ENCODE measurements at regions not wholly inside any gene's neighbourhood (a gene's known extent, or its start where the extent isn't known, plus 50 kb on each side); places are given as distances from the start of the nearest gene placed in this dataset.

DNA sequence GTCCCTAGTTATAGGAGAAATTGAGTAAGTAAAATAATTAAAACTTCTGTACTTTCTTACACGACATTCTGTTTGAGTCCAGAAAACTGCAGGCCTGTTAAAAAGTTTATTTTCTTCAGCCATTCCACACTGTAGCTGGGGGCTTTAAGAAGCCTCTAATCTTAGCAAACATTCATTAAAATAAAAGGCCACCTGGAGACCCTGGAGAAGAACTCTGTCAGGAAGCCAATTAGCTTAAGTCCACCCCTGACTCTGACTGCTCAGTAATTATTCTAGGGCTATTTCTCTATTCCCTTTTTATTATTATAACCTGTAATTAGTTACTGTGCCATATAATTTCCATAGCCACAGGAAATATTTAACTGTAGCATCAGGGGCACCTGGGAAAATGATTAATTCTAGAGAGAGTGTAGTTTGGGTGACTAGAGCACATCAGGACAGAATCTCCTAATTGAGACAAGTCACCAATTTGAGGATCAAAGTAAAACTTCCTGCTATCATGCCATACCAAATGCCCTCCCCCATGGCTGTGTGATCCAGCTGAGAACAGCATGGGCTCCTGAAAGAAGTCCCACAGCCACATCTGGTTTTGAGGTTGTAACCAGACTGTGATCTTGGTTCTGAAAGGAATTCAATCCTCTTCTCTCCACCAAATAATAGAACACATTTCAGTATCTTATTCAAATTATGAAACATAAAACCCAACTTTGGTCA lies 1302.3 kb downstream of the XPNPEP1 start:
- TF ChIP-seq ZBTB7A (IDR thresholded peaks at IDR 0.05; ENCODE audit: low read depth), result no peak
- no peak for TF ChIP-seq RAD21 (IDR thresholded peaks at IDR 0.05; ENCODE audit: low read depth)
- TF ChIP-seq, protein P1, sequence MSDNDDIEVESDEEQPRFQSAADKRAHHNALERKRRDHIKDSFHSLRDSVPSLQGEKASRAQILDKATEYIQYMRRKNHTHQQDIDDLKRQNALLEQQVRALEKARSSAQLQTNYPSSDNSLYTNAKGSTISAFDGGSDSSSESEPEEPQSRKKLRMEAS (IDR thresholded peaks at IDR 0.05), result no peak
- TF ChIP-seq CEBPB (IDR thresholded peaks at IDR 0.05), result no peak

DNA sequence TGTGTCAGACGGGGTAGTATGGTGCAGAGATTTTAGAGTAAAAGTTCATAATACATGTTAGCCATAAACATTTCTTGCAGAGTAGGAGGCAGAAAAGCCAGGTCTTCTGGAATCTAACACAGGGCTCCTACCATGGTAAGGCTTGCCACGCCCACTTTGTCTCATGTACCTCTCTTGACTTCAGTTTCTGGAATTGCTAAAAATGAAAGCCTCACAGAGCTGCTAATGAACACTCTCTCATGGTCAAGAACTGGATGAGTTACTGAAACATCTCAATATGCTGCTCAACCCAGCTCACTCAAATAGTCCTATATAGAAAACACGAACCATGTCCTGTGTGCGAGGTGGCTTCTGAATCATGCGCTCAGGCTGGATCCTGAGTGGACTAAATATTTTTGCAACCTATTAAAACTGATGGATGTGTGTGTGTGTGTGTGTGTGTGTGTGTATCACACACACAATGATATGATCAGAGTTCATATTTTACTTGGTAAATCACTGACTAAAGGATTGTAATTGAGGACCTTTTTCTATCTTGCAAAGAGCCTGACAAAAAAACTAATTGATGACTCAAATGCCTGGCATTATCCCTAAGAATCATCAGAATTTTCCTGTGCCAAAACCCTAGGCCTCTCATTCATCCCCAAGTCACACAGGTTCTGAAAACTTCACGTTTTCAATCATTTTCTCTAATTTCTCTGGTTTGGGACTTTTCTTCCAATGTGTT lies 1306.6 kb downstream of the XPNPEP1 start:
- TF ChIP-seq, protein P1 (IDR thresholded peaks at IDR 0.05), result no peak

DNA sequence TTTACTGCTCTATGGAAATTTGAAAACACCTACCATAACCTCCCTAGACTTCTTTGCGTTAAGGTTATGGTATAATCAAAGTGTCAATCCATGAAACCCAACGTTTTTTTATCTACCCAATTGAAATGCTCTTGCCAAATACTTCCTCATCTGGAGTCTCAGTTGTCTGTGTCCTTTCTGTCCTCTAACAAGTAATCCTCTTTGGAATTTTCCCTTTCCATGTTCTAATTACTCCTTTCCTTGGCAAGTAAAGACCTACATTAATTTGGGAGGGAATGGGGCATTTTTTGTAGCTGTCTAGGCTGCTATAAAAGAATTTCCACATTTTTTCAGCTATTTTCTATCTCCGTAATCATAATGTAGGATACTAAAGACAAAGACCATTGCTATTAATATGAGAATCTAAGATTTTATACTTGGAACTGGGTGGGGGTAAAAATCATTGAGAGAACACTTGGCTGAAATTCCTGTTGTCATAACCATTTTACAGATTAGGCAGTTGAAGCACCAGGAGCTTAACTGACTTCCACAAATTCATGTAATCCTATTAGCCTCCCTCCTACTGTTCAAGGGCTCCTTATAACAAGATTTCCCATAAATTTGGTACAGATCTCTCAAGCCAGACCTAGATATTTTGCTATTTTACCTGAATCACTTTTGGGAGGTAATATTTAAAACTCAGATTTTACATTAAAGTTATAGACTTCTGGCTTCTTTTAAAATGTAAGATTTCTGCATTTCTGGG lies 1307.6 kb downstream of the XPNPEP1 start:
- TF ChIP-seq, protein P2, sequence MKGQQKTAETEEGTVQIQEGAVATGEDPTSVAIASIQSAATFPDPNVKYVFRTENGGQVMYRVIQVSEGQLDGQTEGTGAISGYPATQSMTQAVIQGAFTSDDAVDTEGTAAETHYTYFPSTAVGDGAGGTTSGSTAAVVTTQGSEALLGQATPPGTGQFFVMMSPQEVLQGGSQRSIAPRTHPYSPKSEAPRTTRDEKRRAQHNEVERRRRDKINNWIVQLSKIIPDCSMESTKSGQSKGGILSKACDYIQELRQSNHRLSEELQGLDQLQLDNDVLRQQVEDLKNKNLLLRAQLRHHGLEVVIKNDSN (IDR thresholded peaks at IDR 0.05), result no peak
- no peak for TF ChIP-seq TAF1 (IDR thresholded peaks at IDR 0.05; ENCODE audit: low read depth)
- no peak for TF ChIP-seq CREB1 (IDR thresholded peaks at IDR 0.05; ENCODE audit: low read depth)
- no peak for TF ChIP-seq TCF12 (IDR thresholded peaks at IDR 0.05; ENCODE audit: low read depth)
- TF ChIP-seq EP300 (IDR thresholded peaks at IDR 0.05; ENCODE audit: borderline replicate concordance), result no peak
- TF ChIP-seq, protein P1 (IDR thresholded peaks at IDR 0.05), result no peak
- no peak for TF ChIP-seq NFIC (IDR thresholded peaks at IDR 0.05)
- no peak for TF ChIP-seq CEBPB (IDR thresholded peaks at IDR 0.05)
- TF ChIP-seq YY1 (IDR thresholded peaks at IDR 0.05; ENCODE audit: low read depth), result no peak
- TF ChIP-seq TEAD4 (IDR thresholded peaks at IDR 0.05), result no peak
- no peak for TF ChIP-seq ZBTB7A (IDR thresholded peaks at IDR 0.05; ENCODE audit: low read depth)
- TF ChIP-seq EGR1 (IDR thresholded peaks at IDR 0.05), result no peak

DNA sequence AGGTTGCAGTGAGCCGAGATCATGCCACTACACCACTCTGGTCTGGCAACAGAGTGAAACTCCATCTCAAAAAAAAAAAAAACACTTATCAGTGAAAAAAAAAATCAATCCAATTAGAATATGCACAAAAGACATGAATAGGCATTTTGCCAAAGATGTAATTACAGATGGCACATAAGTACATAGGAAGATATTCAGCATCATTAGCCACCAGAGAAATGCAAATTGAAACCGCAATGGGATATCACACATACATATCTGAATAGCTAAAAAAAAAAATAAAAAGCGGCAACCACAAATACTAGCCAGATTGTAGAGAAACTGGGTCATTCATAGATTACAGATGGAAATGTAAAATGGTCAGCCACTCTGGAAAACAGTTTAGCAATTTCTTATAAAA lies 1310.8 kb downstream of the XPNPEP1 start:
- TF ChIP-seq, protein P3, sequence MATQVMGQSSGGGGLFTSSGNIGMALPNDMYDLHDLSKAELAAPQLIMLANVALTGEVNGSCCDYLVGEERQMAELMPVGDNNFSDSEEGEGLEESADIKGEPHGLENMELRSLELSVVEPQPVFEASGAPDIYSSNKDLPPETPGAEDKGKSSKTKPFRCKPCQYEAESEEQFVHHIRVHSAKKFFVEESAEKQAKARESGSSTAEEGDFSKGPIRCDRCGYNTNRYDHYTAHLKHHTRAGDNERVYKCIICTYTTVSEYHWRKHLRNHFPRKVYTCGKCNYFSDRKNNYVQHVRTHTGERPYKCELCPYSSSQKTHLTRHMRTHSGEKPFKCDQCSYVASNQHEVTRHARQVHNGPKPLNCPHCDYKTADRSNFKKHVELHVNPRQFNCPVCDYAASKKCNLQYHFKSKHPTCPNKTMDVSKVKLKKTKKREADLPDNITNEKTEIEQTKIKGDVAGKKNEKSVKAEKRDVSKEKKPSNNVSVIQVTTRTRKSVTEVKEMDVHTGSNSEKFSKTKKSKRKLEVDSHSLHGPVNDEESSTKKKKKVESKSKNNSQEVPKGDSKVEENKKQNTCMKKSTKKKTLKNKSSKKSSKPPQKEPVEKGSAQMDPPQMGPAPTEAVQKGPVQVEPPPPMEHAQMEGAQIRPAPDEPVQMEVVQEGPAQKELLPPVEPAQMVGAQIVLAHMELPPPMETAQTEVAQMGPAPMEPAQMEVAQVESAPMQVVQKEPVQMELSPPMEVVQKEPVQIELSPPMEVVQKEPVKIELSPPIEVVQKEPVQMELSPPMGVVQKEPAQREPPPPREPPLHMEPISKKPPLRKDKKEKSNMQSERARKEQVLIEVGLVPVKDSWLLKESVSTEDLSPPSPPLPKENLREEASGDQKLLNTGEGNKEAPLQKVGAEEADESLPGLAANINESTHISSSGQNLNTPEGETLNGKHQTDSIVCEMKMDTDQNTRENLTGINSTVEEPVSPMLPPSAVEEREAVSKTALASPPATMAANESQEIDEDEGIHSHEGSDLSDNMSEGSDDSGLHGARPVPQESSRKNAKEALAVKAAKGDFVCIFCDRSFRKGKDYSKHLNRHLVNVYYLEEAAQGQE (IDR thresholded peaks at IDR 0.05; ENCODE audit: low read depth), result no peak
- no peak for TF ChIP-seq CREB1 (IDR thresholded peaks at IDR 0.05; ENCODE audit: low read depth)
- no peak for TF ChIP-seq EGR1 (IDR thresholded peaks at IDR 0.05)
- TF ChIP-seq CEBPB (IDR thresholded peaks at IDR 0.05), result no peak

DNA sequence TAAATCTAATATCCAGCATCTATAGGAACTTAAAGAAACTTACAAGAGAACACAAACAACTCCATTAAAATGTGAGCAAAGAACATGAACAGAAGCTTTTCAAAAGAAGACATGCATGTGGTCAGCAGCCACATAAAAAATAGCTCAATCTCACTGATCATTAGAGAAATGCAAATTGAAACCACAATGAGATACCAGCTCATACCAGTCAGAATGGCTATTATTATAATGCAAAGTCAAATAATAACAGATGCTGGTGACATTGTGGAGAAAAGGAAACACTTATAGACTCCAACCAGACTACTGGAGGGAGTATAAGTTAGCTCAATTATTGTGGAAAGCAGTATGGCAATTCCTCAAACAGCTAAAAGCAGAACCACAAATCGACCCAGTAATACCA lies 1314.5 kb downstream of the XPNPEP1 start:
- TF ChIP-seq TCF12 (IDR thresholded peaks at IDR 0.05; ENCODE audit: low read depth) (no peak), TEAD4 (IDR thresholded peaks at IDR 0.05) (no peak), FOXM1 (IDR thresholded peaks at IDR 0.05; ENCODE audit: borderline replicate concordance, low read depth) (no peak), NFIC (IDR thresholded peaks at IDR 0.05) (no peak), EP300 (IDR thresholded peaks at IDR 0.05; ENCODE audit: borderline replicate concordance) (no peak), RAD21 (IDR thresholded peaks at IDR 0.05; ENCODE audit: low read depth) (no peak), EGR1 (IDR thresholded peaks at IDR 0.05) (no peak), YY1 (IDR thresholded peaks at IDR 0.05; ENCODE audit: low read depth) (no peak), TAF1 (IDR thresholded peaks at IDR 0.05; ENCODE audit: low read depth) (no peak), ZBTB7A (IDR thresholded peaks at IDR 0.05; ENCODE audit: low read depth) (no peak), CEBPB (IDR thresholded peaks at IDR 0.05) (no peak), CREB1 (IDR thresholded peaks at IDR 0.05; ENCODE audit: low read depth) (no peak)
- TF ChIP-seq, protein P2 (IDR thresholded peaks at IDR 0.05), result no peak
- TF ChIP-seq, protein P3 (IDR thresholded peaks at IDR 0.05; ENCODE audit: low read depth), result no peak
- TF ChIP-seq, protein P1 (IDR thresholded peaks at IDR 0.05), result no peak

All from Ishikawa (cell line).